ENCODE measurements at regions not wholly inside any gene's neighbourhood (a gene's known extent, or its start where the extent isn't known, plus 50 kb on each side); places are given as distances from the start of the nearest gene placed in this dataset.
"Not testable (repeated sequence)": the region's sequence is repeated elsewhere in the genome, so short reads cannot be mapped to it uniquely, and the experiment has no call there.

DNA sequence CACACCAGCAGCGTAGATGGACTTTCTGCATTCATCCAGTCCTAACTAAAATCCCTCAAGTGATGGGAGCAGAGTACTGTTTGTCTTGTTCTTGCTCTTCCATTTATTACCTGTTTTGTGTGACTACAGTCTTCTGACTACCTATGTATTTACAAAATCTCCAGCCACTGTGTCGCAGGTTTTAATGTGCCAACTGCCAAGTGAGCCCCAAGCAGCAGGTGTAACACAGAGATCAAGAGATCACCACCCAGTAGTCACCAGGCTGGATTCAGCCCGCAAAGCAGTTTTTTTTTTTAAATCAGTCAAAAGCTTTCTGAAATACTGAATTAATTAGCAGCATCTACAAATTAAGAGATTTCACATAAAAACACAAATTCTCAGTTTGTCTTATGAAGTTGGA lies 724.1 kb upstream of the USP15 start:
- ATAC-seq (replicated peaks): no peak
- H3K4me1 Mint-ChIP-seq: no peaks in the 10 kb centered on the region
- H3K4me3 Mint-ChIP-seq: no peak overlapping the region
- no peak overlapping the region for H3K27ac Mint-ChIP-seq
- H3K9me3 Mint-ChIP-seq: peaks cover 8% of the 10 kb centered on the region
- H3K36me3 Mint-ChIP-seq (ENCODE audit: low read depth): no peaks in the 10 kb centered on the region
- H3K27me3 Mint-ChIP-seq: no peaks in the 10 kb centered on the region

DNA sequence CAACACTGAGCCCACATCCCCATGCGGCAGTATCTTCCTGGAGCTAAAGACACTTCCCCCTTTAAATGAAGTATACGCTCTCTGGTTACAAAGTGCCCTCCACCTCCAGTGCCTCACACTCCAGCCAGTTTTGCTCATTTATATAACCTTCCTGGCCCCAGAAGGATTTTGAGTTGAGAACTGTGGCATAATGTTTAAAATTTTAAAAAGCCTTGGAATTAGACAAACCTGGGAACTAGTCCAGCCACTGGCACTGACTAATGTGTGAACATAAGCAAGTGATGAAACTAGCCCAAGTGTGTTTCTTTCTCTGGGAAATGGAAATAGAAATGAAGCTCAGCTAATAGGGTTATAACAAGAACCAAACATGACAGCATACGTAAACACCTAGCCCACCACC lies 723.7 kb upstream of the USP15 start:
- ATAC-seq (replicated peaks): no peak
- Mint-ChIP-seq H3K36me3 (ENCODE audit: low read depth) (no peaks in the 10 kb centered on the region), H3K27me3 (no peaks in the 10 kb centered on the region), H3K9me3 (peaks cover 8% of the 10 kb centered on the region), H3K27ac (no peak overlapping the region), H3K4me3 (no peak overlapping the region), H3K4me1 (no peaks in the 10 kb centered on the region)

DNA sequence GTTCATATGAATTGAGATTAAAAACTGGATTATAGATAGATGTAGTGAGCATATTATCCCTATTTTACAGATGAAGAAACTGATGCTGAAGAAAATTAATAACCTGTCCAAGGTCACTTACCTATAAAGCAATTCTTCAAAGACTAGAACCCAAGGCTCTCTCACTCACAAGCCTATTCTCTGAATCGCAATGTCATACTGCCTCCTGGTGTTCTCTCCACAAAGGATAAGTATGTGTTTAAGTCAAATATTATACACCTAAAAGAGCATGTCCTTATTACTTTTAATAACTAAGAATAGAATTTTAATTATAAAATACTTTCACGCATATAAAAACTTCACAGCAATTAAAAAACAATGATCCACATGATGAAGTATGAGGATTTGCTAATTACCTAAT lies 721.3 kb upstream of the USP15 start:
- Mint-ChIP-seq H3K27me3 (no peaks in the 10 kb centered on the region), H3K9me3 (peaks cover 8% of the 10 kb centered on the region), H3K36me3 (ENCODE audit: low read depth) (no peaks in the 10 kb centered on the region), H3K4me3 (no peak overlapping the region), H3K27ac (no peak overlapping the region), H3K4me1 (no peaks in the 10 kb centered on the region)
- no peak for ATAC-seq (replicated peaks)

DNA sequence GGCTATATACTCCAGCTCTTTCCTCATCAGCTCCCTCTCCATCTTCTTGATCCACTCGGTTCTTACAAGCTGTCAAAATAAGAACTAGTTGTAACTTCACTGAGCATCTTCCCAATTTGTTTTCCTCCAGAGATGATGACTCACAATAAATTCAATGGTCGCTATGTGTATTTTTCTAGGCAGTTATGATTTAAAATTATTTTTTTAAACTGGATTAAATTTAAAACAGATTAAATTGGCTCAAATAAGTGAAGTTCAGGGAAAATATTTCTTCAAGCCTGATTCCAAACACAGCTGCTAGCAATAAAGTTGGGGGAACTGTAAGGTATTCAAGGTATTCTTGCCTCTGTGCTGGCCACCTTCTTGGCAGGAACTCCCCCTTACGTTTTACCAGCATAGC lies 717.7 kb upstream of the USP15 start:
- Mint-ChIP-seq H3K27ac (no peak overlapping the region), H3K4me1 (no peaks in the 10 kb centered on the region)

DNA sequence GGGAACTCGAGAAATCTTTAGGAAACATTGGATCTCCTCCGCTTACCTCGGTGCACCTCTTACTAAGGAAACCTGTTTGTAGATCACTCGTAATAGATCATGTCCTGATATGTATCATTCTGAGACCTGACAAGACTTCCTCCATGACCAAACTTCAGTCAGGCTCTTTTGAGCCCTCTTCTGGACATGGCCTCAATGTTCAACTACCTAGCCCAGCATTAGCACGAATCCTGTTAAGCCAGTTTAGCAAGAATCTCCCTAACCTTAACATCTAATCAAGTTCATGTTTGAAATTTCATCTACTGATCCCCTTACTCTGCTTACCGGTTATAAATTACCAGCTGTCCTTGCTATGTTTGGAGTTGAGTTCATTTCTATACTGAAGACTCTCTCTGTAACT lies 713.9 kb upstream of the USP15 start:
- no peak for ATAC-seq (replicated peaks)
- peaks cover 6% of the 10 kb centered on the region for H3K9me3 Mint-ChIP-seq

More for the DNA sequence above, 717.7 kb upstream of the USP15 start:
- no peak for ATAC-seq (replicated peaks)
- Mint-ChIP-seq H3K9me3 (no peaks in the 10 kb centered on the region), H3K36me3 (ENCODE audit: low read depth) (no peaks in the 10 kb centered on the region), H3K4me3 (no peak overlapping the region), H3K27me3 (no peaks in the 10 kb centered on the region)

DNA sequence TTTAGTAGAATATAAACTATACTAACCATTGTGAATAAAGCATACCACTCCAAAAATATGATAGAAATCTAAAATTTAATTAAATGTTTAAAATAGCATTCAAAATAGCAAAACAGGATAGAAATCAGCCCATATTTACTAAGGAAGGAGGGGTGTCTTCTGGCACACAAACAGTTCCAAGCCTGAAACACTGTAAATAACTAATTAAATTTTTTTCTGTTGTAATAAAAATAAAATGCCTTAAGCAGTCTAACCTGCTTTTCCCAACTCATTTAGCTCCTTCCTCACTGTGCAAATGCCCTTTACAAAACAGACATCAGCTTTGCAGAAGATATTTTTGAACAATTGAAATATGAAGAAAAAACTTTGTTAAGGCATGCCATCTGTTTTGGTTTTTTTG lies 707.1 kb upstream of the USP15 start:
- Mint-ChIP-seq H3K4me1 (no peaks in the 10 kb centered on the region), H3K27me3 (no peaks in the 10 kb centered on the region), H3K36me3 (ENCODE audit: low read depth) (no peaks in the 10 kb centered on the region), H3K4me3 (no peak overlapping the region), H3K27ac (no peak overlapping the region), H3K9me3 (peaks cover 12% of the 10 kb centered on the region)
- ATAC-seq (replicated peaks): no peak

More for the DNA sequence above, 713.9 kb upstream of the USP15 start:
- Mint-ChIP-seq H3K4me3 (no peak overlapping the region), H3K36me3 (ENCODE audit: low read depth) (no peaks in the 10 kb centered on the region), H3K27me3 (no peaks in the 10 kb centered on the region), H3K27ac (no peak overlapping the region), H3K4me1 (no peaks in the 10 kb centered on the region)

DNA sequence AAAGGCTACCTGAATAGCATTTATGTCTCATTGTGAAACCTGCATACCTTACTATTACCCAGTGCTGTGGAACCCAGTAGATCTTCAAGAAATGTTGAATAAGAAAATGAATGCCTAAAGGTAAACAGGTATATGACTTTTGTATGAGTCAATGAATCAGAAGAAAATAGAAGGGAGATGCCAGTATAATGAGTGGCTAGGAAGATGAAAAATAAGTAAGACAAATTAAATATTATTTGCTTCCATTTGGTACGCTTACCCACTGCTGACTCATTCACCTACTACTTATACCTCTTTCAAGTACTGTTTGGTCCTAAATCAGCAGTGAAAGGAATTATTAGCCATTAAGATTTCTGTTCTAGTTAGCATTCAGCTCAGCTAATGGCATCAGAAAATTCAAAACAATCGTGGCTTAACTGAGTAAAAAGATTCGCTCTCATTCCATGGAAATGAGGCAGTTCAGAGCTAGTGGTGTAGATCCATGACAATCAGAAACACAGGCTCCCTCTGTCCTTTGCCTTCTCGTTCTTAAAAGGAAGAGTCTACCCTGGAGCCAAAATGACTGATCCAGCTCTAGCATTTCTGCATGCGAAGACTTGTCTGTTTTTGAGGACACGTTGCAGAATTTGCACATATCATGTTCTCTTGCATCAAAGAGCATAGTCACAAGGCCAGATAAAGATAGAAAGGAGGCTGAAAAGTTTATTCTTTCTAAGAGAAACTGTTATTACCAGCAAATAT lies 705.8 kb upstream of the USP15 start:
- Mint-ChIP-seq H3K9me3 (peaks cover 12% of the 10 kb centered on the region), H3K4me3 (no peak overlapping the region)

DNA sequence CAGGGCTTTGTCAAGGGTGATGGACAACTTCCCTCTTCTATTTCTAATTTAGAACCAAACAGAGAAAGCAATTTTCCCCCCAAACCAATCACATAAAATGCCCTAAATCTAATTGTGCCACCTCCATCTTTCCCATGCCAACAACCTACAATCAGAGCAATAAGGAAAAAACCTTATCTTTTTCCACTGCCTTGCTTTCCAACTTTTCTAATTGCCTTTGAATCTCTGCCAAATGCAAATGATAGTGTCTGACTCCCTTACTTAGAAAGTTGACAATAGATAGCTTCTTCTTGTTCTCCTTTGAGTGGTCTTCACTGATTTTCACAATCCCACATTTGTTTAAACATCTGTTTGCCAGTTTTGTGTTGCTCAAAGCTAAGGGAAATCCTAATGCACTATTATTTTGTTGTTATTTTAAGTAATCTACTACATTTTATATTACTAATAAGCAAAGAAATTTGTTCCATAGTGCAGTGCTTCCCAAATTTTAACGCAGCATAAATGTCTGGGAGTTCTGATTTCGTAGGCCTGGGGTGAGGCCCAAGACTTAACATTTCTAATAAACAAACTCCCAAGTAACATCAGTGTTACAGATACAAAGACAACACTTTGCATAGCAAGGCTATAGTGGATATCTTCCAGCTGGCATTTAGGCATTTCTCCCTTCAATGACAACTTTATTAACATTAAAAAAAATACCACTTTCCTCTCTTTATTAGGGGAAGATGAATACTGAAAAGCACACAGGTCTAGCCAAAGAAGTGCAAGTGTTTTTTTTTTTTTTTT lies 696.3 kb upstream of the USP15 start:
- ATAC-seq (replicated peaks): no peak
- Mint-ChIP-seq H3K36me3 (ENCODE audit: low read depth) (no peaks in the 10 kb centered on the region), H3K27ac (no peak overlapping the region), H3K4me3 (no peak overlapping the region), H3K4me1 (no peaks in the 10 kb centered on the region), H3K27me3 (no peaks in the 10 kb centered on the region), H3K9me3 (peaks cover 18% of the 10 kb centered on the region)

More for the DNA sequence above, 705.8 kb upstream of the USP15 start:
- H3K36me3 Mint-ChIP-seq (ENCODE audit: low read depth): no peaks in the 10 kb centered on the region
- no peak for ATAC-seq (replicated peaks)
- no peak overlapping the region for H3K27ac Mint-ChIP-seq
- no peaks in the 10 kb centered on the region for H3K4me1 Mint-ChIP-seq
- no peaks in the 10 kb centered on the region for H3K27me3 Mint-ChIP-seq

DNA sequence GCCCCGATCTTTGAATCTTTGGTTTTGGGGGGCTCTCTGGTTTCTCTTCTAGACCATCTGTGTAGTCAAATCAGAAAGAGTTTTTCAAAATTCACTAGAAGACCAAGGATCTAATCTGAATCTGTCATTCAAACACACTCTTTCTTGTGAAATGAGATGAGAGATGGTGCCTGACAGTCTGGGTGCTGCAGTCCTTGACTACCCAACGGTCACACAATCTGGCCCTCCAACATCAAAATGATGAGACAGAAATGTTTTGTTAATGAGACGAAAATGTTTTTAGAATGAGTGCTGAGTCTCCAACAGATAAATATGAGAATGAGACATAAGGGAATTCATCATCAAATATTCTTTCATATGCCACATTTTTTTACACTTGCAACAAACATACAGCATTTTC lies 695.7 kb upstream of the USP15 start:
- ATAC-seq (replicated peaks): no peak
- Mint-ChIP-seq H3K27me3 (no peaks in the 10 kb centered on the region), H3K4me1 (no peaks in the 10 kb centered on the region), H3K27ac (no peak overlapping the region), H3K36me3 (ENCODE audit: low read depth) (no peaks in the 10 kb centered on the region), H3K4me3 (no peak overlapping the region), H3K9me3 (peaks cover 18% of the 10 kb centered on the region)

DNA sequence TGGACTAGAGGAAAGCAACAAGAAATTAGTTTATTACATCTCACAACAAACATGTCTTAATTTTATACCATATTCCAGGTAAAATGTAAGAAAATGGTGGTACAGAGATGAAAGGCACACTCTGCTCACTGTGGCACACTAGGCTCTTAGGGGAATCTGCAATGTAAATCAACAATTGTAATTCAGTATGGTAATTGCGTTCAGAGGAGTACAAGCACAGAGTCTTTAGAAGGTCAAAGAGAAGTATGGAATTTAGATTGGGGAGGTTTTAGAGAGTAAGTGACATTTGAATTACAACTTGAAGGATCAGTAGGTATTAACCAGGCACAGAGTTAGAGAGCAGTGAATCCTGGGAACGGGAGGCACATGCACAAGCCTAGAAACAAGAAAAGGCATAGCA lies 694.0 kb upstream of the USP15 start:
- Mint-ChIP-seq H3K27ac (no peak overlapping the region), H3K27me3 (no peaks in the 10 kb centered on the region), H3K4me1 (no peaks in the 10 kb centered on the region), H3K4me3 (no peak overlapping the region), H3K9me3 (peaks cover 12% of the 10 kb centered on the region), H3K36me3 (ENCODE audit: low read depth) (no peaks in the 10 kb centered on the region)
- ATAC-seq (replicated peaks): no peak

DNA sequence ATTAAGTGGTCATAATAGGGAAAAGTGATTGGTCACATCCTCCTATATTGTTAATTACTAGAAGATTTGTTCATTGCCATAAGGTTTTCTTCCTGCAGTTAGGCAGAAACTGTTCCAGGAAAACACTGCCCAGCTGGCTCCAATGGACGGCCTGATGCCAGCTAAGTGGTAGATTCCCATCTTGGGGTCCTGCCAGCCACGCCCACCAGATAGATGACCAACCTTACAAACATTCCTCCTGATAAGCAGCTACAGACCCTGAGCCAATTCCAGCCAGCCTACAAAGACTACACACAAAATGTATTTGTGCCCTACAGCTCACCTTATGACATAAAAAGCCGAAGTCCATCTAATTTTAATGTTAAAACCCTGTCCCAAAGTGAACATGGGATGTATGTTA lies 685.9 kb upstream of the USP15 start:
- Mint-ChIP-seq H3K27me3 (no peaks in the 10 kb centered on the region), H3K9me3 (peaks cover 9% of the 10 kb centered on the region), H3K27ac (no peak overlapping the region), H3K4me1 (no peaks in the 10 kb centered on the region), H3K4me3 (no peak overlapping the region), H3K36me3 (ENCODE audit: low read depth) (no peaks in the 10 kb centered on the region)
- ATAC-seq (replicated peaks): no peak

DNA sequence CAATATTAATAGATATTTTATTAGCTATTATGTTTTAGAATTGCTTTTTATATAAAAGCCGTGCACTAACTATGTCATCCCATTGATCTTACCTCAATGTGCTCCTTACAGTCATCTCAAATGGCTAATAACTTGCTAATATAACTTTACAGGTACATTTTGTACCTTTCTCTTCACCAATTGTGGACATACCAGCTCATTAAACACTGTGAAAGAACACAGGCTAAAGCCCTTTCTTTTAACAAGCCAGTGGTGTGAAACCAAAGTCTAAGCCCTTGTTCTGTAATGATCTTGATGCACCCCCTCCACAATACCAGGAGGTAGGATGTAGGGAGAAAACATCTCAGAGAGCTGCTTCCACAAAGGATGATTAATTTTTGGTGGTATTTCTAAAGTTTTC lies 675.3 kb upstream of the USP15 start:
- H3K27ac Mint-ChIP-seq: no peak overlapping the region
- ATAC-seq (replicated peaks): no peak
- no peak overlapping the region for H3K4me3 Mint-ChIP-seq
- H3K27me3 Mint-ChIP-seq: no peaks in the 10 kb centered on the region
- no peaks in the 10 kb centered on the region for H3K36me3 Mint-ChIP-seq (ENCODE audit: low read depth)
- no peaks in the 10 kb centered on the region for H3K4me1 Mint-ChIP-seq
- peaks cover 27% of the 10 kb centered on the region for H3K9me3 Mint-ChIP-seq

DNA sequence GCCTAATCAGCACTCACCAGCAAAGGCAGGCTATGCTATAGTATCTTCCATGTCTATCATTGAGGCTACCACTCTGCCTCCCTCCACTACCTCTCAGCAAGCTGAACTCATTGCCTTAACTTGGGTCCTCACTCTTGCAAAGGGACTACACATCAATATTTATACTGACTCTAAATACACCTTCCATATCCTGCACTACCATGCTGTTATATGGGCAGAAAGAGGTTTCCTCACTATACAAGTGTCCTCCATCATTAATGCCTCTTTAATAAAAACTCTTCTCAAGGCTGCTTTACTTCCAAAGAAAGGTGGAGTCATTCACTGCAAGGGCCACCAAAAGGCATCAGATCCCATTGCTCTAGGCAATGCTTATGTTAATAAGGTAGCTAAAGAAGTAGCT lies 669.3 kb upstream of the USP15 start:
- not testable (repeated sequence) for H3K27me3 Mint-ChIP-seq; H3K27ac Mint-ChIP-seq; ATAC-seq (replicated peaks); H3K4me3 Mint-ChIP-seq; H3K4me1 Mint-ChIP-seq; H3K36me3 Mint-ChIP-seq (ENCODE audit: low read depth)
- peaks cover 40% of the 10 kb centered on the region for H3K9me3 Mint-ChIP-seq

DNA sequence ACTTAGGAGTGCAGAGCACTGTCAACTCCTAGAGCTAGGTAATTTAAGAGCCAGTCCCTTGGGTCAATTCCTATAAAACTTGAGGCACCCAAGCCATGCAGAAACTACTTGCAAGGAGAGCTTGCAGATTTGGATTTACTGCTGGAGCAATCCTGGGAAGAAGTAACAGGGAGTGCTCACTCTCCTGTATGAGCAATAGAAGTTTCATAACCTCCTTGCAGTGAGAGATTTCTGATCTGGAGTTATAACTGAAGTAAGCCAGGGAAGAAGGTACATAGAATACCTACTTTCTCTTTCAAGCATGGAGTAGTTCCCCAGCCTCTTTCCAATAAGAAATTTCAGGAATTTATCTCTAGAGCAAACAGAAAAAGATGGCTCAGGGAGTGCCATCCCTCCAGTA lies 650.1 kb upstream of the USP15 start:
- Mint-ChIP-seq H3K27me3 (no peaks in the 10 kb centered on the region), H3K9me3 (no peaks in the 10 kb centered on the region), H3K4me1 (no peaks in the 10 kb centered on the region), H3K4me3 (no peak overlapping the region), H3K36me3 (ENCODE audit: low read depth) (no peaks in the 10 kb centered on the region), H3K27ac (no peak overlapping the region)
- no peak for ATAC-seq (replicated peaks)

DNA sequence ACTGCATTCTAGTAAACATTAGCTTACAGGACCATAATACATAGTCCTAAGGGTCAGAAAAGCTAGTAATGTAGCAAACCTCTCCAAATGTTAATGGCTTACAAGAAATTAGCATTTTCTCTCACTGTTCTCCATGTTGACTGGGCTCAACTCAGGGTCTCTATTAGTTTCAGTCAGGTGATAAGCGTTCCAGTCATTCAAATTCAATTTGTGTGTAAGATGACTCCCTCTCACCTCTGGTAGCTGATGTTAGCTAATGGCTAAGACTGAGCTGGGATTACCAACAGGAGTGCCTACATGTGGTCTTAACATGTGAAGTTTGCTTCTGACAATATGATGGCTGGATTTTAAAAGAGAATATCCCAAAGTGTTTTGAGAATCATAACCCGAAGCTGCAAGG lies 630.5 kb upstream of the USP15 start:
- H3K4me3 Mint-ChIP-seq: no peak overlapping the region
- H3K4me1 Mint-ChIP-seq: no peaks in the 10 kb centered on the region
- no peaks in the 10 kb centered on the region for H3K36me3 Mint-ChIP-seq (ENCODE audit: low read depth)
- no peak overlapping the region for H3K27ac Mint-ChIP-seq
- peaks cover 3% of the 10 kb centered on the region for H3K9me3 Mint-ChIP-seq
- ATAC-seq (replicated peaks): no peak
- H3K27me3 Mint-ChIP-seq: no peaks in the 10 kb centered on the region

Measured in activated T-helper 17 cell treated with anti-CD3 and anti-CD28 coated beads, Interleukin-2, amount 50 U/mL, for 72 hours (primary cell).